IPS DF 19.7 (cell line): ENCODE measurements at regions not wholly inside any gene's neighbourhood (a gene's known extent, or its start where the extent isn't known, plus 50 kb on each side); places are given as distances from the start of the nearest gene placed in this dataset.
"Not testable (repeated sequence)": the region's sequence is repeated elsewhere in the genome, so short reads cannot be mapped to it uniquely, and the experiment has no call there.

Source experiments
- DNase-seq: peaks from one replicate; pipeline ENCODE4 v3.0.0-alpha.2; 2013; ENCODE audit warnings: low read depth, low spot score

DNA sequence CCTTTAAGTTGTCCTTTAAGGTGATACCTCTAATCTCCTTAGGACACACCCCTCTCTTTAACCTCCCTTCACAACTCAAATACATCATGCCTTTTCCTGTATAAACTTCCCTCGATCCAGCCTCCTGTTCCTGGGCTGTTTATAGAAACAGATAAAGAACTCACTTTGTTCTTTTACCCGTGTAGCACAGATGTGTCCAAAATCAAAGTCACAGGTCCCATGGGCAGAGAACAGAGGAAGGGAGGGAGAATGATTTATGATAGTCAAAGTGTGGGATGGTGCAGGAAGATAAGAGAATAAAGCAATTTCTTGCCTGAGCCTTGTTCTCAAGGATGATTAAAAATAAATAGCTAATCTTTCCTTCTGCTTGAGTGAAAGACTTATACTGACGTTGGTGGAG lies 50.3 kb upstream of the CABCOCO1 start:
- DNase-seq, result no peak

DNA sequence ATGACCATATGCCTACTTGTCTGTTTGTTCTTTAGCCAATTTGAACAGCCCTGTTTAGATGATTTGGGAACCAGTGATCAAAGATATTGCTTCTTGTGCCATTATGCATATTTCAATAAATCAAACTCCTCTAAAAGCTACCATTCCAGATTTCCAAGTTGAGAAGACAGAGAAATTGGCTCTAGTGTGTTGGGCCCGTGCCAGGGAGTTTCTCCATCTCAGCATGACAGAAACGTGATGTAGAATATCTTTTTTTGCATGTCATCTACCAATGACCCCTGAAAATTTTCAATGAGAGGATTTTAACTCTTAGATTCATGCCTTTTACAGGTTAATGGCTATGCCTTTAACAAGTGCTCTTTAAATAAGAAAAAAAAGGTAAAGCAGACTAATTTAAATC lies 50.7 kb upstream of the CABCOCO1 start:
- no peak for DNase-seq

DNA sequence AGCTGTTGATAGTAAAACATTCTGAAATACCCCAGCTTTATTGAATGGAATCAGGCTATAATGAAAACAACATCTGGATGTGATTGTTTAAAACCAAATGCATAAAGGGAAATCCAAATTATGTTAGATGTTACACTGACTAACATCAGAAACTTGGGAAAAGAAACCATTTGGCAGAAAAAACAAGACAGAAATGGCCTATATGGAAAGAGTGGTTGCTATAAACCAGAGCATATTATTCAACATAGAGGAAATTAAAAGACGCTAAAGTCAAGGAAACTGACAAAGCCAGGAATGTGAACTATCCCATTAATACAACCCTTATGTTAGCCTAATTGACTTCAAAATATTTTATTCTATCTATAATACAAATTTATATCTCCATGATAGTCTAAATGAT lies 53.0 kb upstream of the CABCOCO1 start:
- DNase-seq, result no peak

DNA sequence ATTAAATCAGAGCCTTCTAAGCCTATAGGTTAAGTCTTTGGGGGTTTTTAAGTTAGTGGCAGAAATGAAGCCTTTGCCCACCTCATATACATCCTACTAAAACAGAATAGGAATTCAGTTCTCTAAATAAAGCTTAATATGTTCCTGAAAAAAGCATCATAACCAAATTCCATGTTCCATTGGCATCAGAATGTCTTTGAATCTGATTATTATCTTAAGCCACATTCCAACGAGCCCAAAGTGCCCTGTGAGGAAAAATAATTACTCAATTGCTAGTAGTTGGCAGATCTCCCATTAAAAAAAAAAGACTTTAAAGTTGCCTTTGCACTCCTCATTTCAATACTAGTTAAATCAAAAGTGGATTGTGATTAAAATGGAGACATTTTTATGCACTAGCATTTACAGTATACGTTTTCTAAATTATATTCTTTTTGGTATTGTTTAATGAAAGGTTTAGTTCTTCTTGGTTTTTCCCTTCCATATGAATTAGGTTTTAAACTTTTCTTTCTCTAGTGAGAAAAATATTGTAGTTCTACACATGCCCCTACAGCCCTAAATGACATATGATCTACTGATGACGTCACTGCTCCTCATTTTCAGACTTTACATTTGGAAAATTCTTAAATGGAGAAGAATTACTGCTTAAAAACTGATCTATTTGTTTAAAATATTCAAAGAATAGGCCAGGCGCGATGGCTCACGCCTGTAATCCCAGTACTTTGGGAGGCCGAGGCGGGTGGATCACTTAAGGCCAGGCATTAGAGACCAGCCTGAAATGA lies 54.3 kb upstream of the CABCOCO1 start:
- no peak for DNase-seq

DNA sequence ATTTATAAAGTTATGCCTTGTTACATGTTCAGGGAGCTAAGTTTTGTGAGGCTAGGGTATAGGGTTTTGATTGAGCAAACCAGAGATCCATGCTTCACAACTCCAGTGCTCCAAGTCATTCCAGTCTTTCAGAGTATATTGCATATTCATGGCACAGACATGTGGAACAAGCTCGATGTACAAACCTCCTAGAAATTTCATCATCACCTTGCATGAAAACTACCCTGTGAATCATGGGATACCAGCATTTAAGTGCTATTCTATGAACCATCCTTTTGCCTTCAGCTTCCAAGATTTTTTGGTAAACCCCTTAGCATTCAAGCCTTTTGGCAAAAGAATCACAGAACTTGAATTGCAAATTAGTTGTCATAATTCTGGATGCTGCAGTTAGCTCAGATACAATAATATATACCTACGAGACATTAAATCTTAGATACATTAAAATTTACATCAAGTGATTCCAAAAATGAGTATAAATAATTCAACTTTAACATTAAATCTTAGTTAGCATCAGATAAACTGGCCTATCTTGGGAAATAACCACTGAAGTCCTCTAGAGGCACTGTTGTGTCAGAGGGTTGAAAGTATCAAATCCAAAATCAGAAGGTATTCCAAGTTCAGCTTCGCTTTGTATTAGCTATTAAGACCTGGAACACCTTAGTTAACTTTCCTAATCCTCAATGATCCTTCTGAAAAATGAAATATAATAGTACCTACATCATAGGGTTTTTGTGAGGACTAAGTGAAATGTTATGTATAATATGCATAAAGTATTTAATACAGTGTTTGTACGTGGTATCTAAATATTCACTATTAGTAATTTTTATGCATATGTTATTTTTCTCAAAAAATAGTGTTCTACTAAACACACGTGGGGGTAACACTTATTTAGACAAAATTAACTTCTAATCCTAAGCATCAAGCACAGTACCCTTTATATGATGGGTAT lies 55.5 kb upstream of the CABCOCO1 start:
- DNase-seq, result no peak

DNA sequence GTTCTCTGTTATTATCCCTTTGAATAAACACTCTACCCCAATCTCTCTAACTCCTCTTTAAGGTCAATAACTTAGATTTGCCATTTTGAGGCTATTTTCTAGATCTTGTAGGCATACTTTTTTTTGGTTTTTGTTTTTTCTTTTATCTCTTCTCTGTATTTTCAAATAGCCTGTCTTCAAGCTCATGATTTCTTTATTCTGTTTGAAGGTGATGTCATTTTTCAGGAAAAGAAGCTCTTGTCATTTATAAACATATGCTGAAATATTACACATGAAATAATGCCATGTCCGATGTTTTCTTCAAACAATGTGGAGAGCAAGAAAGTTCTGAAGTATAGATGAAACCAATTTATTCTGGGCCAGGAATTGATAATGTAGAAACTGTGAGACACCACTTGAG lies 57.5 kb upstream of the CABCOCO1 start:
- no peak for DNase-seq

DNA sequence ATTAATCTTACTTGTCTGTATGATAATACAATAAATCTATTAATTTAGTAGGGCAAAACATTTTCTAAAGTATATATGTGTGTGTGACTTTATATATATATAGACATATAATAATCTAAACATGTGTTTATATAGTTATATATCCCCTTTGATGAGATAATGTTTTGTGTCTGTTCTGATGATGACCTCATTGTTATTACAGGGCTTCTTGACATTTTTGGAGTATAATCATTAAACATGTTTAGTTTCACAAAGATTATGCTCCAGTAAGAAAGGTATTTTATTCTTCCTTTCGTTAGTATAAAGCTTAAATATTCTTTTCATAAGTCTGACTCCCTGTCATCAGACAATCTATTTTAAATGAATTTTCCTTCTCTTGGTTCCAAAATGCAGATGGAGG lies 62.3 kb upstream of the CABCOCO1 start:
- no peak for DNase-seq

DNA sequence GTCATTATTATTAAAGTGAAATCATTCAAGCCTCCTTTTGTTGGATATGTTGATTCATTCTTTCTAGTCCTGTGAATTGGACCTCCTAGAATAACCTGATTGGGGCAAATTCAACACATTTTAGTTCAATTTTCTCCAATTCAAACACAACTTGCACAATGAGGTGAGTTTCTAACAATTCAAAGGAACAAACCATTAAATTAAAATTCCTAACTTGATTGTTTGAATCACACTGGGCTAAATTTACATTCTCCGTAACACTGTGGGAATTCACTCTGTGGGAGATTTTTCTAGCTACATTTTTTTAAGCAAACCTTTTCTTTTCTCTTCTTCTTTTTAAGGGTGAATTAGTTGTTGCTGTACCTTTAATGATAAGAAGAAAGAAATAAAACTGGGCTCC lies 68.3 kb upstream of the CABCOCO1 start:
- DNase-seq, result no peak

DNA sequence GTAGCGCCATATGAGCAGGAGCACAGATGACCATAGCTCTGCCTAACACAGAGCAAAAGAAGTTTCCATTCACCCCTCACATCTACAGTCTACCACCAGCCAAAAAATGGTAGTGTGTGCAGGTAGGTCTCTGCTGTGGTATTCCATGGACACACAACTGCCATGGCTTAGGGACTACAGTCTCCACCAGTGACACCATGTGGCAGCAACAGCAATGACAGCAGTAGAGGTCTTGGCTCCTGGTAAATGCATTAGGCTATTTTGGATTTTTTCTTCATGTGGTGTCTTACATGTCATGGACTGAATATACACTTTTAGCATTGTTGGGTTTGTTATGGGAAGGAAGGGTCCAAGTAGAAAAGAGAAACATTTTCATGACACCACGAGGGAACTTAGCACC lies 70.1 kb upstream of the CABCOCO1 start:
- DNase-seq, result peak; percentile 30

DNA sequence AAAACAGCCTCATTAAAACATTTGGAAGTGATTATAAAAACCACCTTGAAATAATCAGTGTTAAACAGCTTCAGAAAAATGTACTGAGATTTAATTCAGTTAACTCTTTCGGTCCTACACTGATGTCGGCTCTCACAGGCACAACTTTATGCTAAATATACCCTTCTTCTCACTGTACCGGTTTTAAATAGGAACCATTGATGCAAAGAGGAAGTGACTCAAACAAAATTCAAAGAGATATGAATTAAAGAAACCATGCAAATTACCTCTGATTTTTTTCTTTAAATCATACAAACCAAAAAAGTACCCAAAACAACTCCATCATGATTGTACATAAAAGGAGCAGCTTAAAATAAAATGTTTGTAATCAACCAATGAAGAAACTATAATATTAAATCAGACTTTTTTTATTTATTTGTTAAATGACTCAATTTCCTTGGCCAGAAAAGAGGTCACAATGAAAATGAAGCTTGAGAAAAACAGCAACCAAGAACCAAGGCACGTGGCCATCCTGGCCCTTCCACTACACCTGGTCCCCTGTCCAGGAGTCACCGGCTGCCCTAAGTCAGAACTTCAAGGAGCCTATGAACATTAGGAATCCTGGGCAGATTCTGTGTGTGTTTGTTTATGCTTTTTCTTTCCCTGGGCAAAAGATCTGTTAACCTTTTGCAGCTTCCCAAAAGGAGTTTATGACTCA lies 73.0 kb upstream of the CABCOCO1 start:
- DNase-seq, result no peak

DNA sequence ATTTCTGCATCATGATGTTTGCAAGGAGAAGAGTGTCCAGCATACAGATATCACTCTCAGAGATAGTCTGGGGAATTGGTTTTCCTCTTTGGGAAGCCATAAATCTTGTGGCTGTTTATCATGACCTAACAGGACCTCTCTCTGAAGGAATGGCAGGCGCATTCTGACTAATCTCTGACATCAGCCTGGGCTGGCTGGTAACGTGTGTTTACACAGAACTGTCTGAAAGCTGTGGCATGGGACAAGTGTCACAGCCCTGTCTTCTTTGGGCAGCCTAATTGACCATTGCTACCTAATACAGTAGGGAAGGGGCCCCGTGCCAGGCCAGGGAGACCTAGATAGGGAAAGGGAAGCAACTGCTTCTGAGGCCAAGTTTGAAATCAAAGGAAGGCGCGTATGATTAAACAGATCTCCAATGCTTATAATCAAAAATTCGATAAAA lies 73.9 kb upstream of the CABCOCO1 start:
- DNase-seq, result no peak

DNA sequence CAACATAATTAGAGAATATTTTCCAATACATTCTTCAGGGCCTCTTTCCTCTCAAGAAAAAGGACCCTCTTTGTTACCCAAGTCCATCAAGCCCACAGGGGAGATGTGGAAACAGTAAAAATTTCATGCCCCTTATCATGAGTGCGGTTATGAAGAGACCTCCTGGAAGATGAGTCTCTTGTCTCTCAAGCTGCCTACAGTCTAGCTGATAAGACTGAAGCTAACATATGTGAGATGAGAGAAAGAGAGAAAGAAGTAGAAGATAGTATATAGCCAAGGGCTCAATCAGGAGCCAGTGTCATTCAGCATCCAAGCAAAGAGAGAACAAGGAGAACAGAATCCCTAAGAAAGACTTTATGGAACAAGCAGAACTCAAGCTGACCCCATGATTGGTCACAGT lies 75.9 kb upstream of the CABCOCO1 start:
- no peak for DNase-seq

DNA sequence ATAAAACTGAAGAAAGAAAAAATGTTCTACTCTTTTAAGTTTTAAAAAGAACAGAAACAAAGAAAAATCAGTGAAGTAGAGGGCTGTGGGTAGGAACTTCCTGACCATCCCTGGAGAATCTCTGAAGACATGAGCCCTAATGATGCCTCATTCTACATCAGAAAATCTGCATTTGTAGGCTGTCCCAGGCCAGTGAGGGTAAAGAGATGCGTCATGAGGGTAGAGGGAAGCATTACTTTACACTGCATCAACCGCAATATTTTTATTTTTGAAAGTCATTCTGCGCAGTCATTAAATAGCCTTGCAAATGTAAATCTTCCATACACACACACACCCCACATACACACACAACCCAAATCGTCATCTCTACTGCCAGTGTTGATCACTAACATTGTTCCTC lies 82.1 kb upstream of the CABCOCO1 start:
- DNase-seq, result no peak

DNA sequence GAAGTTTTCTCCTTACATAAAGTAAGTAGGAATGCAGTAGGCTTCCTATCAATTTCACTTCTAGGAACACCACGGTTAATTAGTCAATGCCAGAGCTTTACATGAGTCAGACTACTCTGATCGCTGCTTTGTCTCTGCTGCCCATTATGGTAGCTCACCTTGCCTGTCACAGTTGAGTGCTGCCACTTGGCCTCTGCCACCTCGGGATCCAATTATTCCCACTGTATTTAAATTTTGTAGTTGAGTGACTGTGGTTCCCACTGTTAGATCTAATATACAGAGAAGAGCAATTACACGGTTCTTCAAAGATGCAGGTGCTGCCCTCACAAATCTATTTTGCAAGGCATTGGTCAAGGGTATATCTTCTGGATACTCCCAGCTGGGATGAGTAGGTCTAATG lies 92.5 kb upstream of the CABCOCO1 start:
- not testable (repeated sequence) for DNase-seq

DNA sequence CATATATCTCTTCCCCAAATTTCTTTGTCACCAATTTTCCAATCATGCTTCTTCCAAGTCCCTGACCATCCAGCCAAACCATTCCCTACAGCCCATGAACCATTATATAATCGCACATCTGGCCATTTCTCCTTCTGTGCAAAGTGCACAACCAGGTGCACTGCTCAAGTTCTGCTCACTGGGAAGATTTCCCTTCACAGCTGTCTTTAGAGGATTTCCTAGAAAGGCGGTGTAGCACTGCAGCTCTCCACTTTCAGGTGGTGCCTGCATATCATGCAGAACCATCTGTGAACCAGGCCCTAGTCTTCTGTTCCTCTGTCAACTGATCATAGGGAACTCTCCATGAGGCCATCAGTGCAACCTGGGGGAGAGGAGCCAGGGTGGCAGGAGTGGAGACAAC lies 95.0 kb upstream of the CABCOCO1 start:
- no peak for DNase-seq

DNA sequence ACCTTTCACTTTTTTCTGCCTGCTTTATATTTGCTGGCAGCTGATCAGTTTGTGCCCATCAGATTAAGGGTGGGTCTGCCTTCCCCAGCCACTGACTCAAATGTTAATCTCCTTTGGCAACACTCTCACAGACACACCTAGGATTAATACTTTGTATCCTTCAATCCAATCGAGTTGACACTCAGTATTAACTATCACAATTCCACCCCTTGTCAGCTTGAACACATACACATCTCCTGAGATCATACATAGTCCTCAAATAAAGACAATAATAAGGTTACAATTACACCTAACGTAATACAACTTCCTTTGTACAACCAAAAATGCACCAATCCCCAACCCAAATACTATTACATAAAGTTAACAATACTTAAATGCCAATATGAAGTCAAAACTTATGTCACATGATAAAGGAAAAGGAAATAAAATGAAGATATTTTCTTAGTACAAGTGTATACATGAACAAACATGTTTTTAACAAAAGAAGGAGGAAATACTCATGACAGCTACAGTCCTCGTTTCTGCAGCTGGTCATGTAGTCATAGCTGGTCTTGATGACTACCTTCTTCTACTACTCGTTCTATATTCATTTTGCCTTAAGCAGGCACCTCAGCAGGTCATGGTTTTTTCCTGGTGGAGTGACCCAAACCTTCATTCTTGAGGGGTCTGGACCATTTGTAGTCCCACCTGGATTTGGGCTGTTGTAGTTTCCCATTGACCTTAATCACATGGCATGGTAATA lies 96.7 kb upstream of the CABCOCO1 start:
- DNase-seq, result no peak

DNA sequence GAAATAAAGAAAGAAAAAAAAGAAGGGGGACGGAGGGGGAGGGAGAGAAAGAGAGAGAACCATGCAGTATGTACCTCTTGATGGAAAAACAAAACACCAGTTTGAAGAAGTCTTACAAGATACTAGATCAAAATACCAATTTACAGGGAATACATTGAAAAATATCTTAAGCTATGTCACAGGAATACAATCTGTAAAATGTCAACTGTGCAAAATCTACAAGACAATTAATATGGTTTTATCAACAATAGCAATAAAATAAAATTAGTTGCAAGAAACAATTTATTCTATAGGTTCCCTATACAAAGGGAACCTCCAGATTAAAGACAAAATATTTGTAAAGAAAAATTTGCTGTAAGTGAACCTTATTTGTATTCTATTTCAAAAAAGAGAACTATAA lies 98.3 kb upstream of the CABCOCO1 start:
- DNase-seq, result no peak

DNA sequence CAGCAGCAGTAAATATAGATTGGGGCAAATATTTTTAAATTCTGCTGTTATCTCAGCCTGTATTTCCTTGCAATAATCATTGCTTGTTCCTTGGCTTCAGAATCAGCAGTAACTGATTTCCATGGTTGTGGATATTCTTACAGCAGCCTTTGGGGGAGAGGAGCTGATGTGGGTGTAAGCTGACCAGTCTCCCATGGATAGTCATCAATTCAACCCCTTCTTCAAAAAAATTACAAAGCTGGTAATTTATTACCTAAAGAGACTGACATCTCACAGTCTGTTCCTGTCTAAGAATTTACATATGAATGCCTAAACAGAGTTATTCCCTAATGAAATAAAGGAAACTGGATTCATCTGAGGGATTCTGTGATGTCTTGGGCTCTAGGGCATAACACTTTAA lies 103.1 kb upstream of the CABCOCO1 start:
- no peak for DNase-seq

DNA sequence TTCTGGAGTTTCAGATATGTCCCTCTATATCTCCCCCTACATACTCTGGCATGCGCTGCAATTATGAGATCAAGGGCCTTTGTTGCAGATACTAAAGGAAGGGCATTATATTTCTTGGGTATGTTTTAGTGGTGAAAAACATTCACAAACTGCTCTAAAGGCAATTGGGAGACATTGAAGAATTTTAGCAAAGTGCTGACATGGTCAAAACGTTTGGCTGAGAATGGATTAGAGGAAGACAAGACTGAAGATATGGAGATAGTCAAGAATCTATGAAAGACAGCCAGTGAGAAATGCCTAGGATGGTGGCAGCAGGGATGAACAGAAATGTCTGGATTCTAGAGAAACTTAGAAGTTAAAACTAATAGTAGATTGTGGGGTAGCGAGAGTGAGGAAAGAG lies 104.5 kb upstream of the CABCOCO1 start:
- DNase-seq, result no peak

DNA sequence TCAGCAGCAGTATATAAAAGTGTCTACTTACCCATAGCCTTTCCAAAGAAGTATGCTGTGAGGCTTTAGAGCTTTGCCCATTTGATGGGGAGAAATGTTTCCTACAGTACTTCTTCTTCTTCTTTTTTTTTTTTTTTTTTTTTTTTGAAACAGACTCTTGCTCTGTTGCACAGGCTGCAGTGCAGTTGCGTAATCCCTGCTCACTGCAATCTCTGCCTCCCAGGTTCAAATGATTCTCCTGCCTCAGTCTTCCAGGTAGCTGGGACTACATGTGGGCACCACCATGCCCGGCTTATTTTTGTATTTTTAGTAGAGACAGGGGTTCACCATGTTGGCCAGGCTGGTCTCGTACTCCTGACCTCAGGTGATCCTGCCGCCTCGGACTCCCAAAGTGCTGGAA lies 101.7 kb upstream of the TMEM26 start:
- no peak for DNase-seq

DNA sequence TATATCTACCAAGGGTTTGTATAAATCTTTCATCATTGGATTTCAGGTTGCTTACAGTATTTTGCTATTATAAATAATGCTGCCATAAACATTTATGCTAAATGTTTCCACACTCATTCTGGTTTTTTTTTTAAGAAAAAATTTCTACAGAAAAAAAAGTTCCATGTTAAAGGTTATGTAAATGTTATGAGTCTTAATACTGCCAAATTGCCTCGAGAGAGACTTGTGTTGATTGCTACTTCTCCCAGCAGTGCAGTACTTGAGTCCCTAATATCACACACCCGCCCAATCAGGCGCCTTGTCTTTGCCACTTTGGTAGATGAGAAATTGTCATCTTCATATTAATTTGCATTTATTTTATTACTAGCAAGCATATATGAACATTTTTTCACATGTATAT lies 96.7 kb upstream of the TMEM26 start:
- no peak for DNase-seq

DNA sequence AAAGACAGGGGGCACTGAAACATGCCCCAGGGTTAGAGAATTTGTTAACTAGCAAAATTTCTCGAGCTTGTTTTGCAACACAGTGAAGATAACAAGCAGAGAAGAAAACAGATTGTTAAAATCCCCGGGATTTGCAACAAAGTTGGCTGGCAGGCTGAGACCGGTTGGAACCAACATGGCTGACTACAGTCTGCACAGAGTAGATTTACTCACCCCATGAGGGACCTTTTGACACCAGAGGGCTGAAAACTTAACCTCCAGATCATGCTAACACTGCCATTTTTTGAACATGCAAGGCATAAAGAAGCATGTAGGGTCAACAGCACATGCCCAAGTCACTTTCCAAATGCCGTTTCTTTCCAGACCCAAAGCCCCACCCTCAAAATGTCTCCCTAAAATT lies 95.2 kb upstream of the TMEM26 start:
- DNase-seq, result no peak
